ENCODE measurements at regions not wholly inside any gene's neighbourhood (a gene's known extent, or its start where the extent isn't known, plus 50 kb on each side); places are given as distances from the start of the nearest gene placed in this dataset.

DNA sequence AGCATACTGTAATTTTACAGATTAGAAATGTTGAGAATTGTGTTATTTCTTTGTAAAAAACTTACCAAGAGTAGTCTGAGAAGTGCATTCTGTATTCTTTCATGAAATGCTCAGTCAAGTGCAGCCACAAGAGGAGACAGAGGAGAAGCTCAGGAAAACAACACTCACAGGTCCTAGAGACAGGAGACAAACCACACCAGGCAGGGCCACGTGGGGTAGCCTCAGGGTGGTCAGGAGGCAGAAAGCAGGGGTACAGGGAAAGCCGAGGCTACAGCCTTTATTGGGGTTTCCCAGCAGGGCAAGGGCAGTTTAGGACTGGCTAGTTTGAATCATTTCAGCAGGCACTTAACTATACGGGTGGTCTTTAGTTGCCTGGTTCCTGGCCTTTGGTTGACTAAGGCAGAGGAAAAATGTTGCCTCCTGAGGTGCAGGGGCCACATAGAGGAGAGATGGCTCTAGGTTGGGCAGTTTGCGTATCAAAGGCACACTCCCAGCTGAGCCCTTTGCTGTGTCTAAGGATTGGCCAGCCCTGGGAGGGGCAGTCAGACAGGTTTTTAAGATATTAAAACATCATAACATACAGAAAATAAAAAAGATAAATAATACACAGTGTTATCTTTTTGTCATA, 230.9 kb upstream of the ANKRD55 start:
- Histone ChIP-seq H3K9ac (ENCODE audit: insufficient read depth, low read length) (no peak overlapping the region), H3K4me2 (ENCODE audit: extremely low read depth, insufficient read depth, low read length) (no peak overlapping the region), H2AFZ (ENCODE audit: low read length) (no peak overlapping the region), H3K79me2 (ENCODE audit: control insufficient read depth, insufficient read depth, low read length) (no peaks in the 10 kb centered on the region), H4K20me1 (ENCODE audit: control insufficient read depth, extremely low read depth, insufficient read depth, low read length) (no peaks in the 10 kb centered on the region), H3K27ac (ENCODE audit: insufficient read depth, low read length) (no peak overlapping the region), H3K4me1 (ENCODE audit: control insufficient read depth, extremely low read depth, insufficient read depth, low read length) (peaks cover 2% of the 10 kb centered on the region), H3K4me3 (replicated peaks in 1 of 4; ENCODE audit: control extremely low read depth in 1 of 4, insufficient read depth in 1 of 4, low read depth in 3 of 4, low read length in 4 of 4) (no peak overlapping the region), H3K27me3 (ENCODE audit: control insufficient read depth, insufficient read depth, low read length) (no peaks in the 10 kb centered on the region), H3K36me3 (ENCODE audit: control insufficient read depth, insufficient read depth, low read length) (no peaks in the 10 kb centered on the region), H3K9me3 (ENCODE audit: control insufficient read depth, insufficient read depth, low read depth, low read length) (no peaks in the 10 kb centered on the region)
- no peak for DNase-seq (ENCODE audit: low read depth in 2 of 2)
- TF ChIP-seq EZH2 (IDR thresholded peaks at IDR 0.05; ENCODE audit: low read length, missing control alignments) = no peak
- TF ChIP-seq, protein P1, sequence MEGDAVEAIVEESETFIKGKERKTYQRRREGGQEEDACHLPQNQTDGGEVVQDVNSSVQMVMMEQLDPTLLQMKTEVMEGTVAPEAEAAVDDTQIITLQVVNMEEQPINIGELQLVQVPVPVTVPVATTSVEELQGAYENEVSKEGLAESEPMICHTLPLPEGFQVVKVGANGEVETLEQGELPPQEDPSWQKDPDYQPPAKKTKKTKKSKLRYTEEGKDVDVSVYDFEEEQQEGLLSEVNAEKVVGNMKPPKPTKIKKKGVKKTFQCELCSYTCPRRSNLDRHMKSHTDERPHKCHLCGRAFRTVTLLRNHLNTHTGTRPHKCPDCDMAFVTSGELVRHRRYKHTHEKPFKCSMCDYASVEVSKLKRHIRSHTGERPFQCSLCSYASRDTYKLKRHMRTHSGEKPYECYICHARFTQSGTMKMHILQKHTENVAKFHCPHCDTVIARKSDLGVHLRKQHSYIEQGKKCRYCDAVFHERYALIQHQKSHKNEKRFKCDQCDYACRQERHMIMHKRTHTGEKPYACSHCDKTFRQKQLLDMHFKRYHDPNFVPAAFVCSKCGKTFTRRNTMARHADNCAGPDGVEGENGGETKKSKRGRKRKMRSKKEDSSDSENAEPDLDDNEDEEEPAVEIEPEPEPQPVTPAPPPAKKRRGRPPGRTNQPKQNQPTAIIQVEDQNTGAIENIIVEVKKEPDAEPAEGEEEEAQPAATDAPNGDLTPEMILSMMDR (conservative IDR thresholded peaks at IDR 0.05 in 1 of 2, IDR thresholded peaks at IDR 0.05 in 1 of 2; ENCODE audit: low read depth in 1 of 2, low read length in 2 of 2) = no peak

GRCh38 chr5:56461584-56461983, 228.5 kb upstream of the ANKRD55 start:
- Histone ChIP-seq H3K27ac (ENCODE audit: insufficient read depth, low read length) (no peak overlapping the region), H3K4me3 (replicated peaks in 1 of 4; ENCODE audit: control extremely low read depth in 1 of 4, insufficient read depth in 1 of 4, low read depth in 3 of 4, low read length in 4 of 4) (no peak overlapping the region), H3K27me3 (ENCODE audit: control insufficient read depth, insufficient read depth, low read length) (no peaks in the 10 kb centered on the region), H3K4me2 (ENCODE audit: extremely low read depth, insufficient read depth, low read length) (no peak overlapping the region), H2AFZ (ENCODE audit: low read length) (no peak overlapping the region), H3K9me3 (ENCODE audit: control insufficient read depth, insufficient read depth, low read depth, low read length) (no peaks in the 10 kb centered on the region), H3K9ac (ENCODE audit: insufficient read depth, low read length) (no peak overlapping the region), H3K79me2 (ENCODE audit: control insufficient read depth, insufficient read depth, low read length) (no peaks in the 10 kb centered on the region), H3K36me3 (ENCODE audit: control insufficient read depth, insufficient read depth, low read length) (no peaks in the 10 kb centered on the region), H3K4me1 (ENCODE audit: control insufficient read depth, extremely low read depth, insufficient read depth, low read length) (peaks cover 4% of the 10 kb centered on the region), H4K20me1 (ENCODE audit: control insufficient read depth, extremely low read depth, insufficient read depth, low read length) (no peaks in the 10 kb centered on the region)
- no peak for DNase-seq (ENCODE audit: low read depth in 2 of 2)
- TF ChIP-seq EZH2 (IDR thresholded peaks at IDR 0.05; ENCODE audit: low read length, missing control alignments) = no peak
- TF ChIP-seq, protein P1 (conservative IDR thresholded peaks at IDR 0.05 in 1 of 2, IDR thresholded peaks at IDR 0.05 in 1 of 2; ENCODE audit: low read depth in 1 of 2, low read length in 2 of 2) = no peak

DNA sequence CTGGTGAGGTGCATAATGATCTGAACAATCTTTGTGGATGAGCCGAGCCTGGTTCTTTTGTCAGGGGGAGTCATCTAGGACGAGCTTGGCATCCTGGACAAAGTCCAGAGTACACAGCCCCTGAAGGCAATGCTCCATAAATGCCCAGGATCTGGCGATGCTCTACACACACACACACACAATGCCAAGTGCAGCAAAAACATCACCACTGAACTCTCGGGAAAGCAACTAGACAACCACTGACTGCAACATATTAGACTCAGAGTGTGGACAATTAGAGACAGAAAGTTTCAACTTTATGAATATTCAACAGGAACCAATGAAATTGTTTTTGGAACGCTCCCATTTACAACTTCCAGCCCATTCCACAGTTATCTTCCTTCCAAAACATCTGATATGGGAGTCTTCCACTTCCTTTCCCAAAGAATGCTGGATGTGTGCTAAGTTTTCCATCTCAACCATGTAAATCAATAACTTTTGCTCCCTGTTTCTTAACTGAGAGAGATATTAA, 227.6 kb upstream of the ANKRD55 start:
- no peaks in the 10 kb centered on the region for H3K9me3 ChIP-seq (ENCODE audit: control insufficient read depth, insufficient read depth, low read depth, low read length)
- peaks cover 4% of the 10 kb centered on the region for H3K4me1 ChIP-seq (ENCODE audit: control insufficient read depth, extremely low read depth, insufficient read depth, low read length)
- H3K27me3 ChIP-seq (ENCODE audit: control insufficient read depth, insufficient read depth, low read length) = no peaks in the 10 kb centered on the region
- TF ChIP-seq, protein P1 (conservative IDR thresholded peaks at IDR 0.05 in 1 of 2, IDR thresholded peaks at IDR 0.05 in 1 of 2; ENCODE audit: low read depth in 1 of 2, low read length in 2 of 2) = no peak
- no peak for TF ChIP-seq EZH2 (IDR thresholded peaks at IDR 0.05; ENCODE audit: low read length, missing control alignments)
- H3K36me3 ChIP-seq (ENCODE audit: control insufficient read depth, insufficient read depth, low read length) = no peaks in the 10 kb centered on the region
- H3K9ac ChIP-seq (ENCODE audit: insufficient read depth, low read length) = no peak overlapping the region
- no peak overlapping the region for H3K4me3 ChIP-seq (replicated peaks in 1 of 4; ENCODE audit: control extremely low read depth in 1 of 4, insufficient read depth in 1 of 4, low read depth in 3 of 4, low read length in 4 of 4)
- no peaks in the 10 kb centered on the region for H4K20me1 ChIP-seq (ENCODE audit: control insufficient read depth, extremely low read depth, insufficient read depth, low read length)
- H3K79me2 ChIP-seq (ENCODE audit: control insufficient read depth, insufficient read depth, low read length) = no peaks in the 10 kb centered on the region
- no peak overlapping the region for H3K4me2 ChIP-seq (ENCODE audit: extremely low read depth, insufficient read depth, low read length)
- H3K27ac ChIP-seq (ENCODE audit: insufficient read depth, low read length) = no peak overlapping the region
- H2AFZ ChIP-seq (ENCODE audit: low read length) = no peak overlapping the region
- DNase-seq (ENCODE audit: low read depth in 2 of 2) = peak in 1 of 2 donors; percentile 16

Data from fibroblast of lung (primary cell).